ENCODE measurements at regions not wholly inside any gene's neighbourhood (a gene's known extent, or its start where the extent isn't known, plus 50 kb on each side); places are given as distances from the start of the nearest gene placed in this dataset.

GRCh38 chr16:22732400-22732799 lies 81.6 kb upstream of the HS3ST2 start:
- TF ChIP-seq REST (IDR thresholded peaks at IDR 0.05; ENCODE audit: insufficient read depth in 1 of 2, low read depth in 2 of 2, low read length in 2 of 2) (no peak), POLR2AphosphoS5 (IDR thresholded peaks at IDR 0.05; ENCODE audit: low read depth, low read length) (no peak), SIN3A (IDR thresholded peaks at IDR 0.05; ENCODE audit: borderline replicate concordance, insufficient read depth, low read length) (no peak), TAF1 (IDR thresholded peaks at IDR 0.05; ENCODE audit: borderline replicate concordance, insufficient read depth, low read length) (no peak), FOXP2 (optimal IDR thresholded peaks at IDR 0.05; ENCODE audit: borderline replicate concordance, extremely low read depth, extremely low read length, insufficient read depth) (no peak)

- TF ChIP-seq SIN3A (IDR thresholded peaks at IDR 0.05; ENCODE audit: borderline replicate concordance, insufficient read depth, low read length) (no peak), REST (IDR thresholded peaks at IDR 0.05; ENCODE audit: insufficient read depth in 1 of 2, low read depth in 2 of 2, low read length in 2 of 2) (no peak), FOXP2 (optimal IDR thresholded peaks at IDR 0.05; ENCODE audit: borderline replicate concordance, extremely low read depth, extremely low read length, insufficient read depth) (no peak), POLR2AphosphoS5 (IDR thresholded peaks at IDR 0.05; ENCODE audit: low read depth, low read length) (no peak), TAF1 (IDR thresholded peaks at IDR 0.05; ENCODE audit: borderline replicate concordance, insufficient read depth, low read length) (no peak)
These were observed 81.0 kb upstream of the HS3ST2 start for GRCh38 chr16:22732959-22733358.

GRCh38 chr16:22734368-22734767 lies 79.6 kb upstream of the HS3ST2 start:
- TF ChIP-seq REST (IDR thresholded peaks at IDR 0.05; ENCODE audit: insufficient read depth in 1 of 2, low read depth in 2 of 2, low read length in 2 of 2) (no peak), SIN3A (IDR thresholded peaks at IDR 0.05; ENCODE audit: borderline replicate concordance, insufficient read depth, low read length) (peak; percentile 29; the same call in 1 of the 2 replicates), FOXP2 (optimal IDR thresholded peaks at IDR 0.05; ENCODE audit: borderline replicate concordance, extremely low read depth, extremely low read length, insufficient read depth) (no peak), POLR2AphosphoS5 (IDR thresholded peaks at IDR 0.05; ENCODE audit: low read depth, low read length) (no peak)

GRCh38 chr16:22736791-22737190 lies 77.2 kb upstream of the HS3ST2 start:
- TF ChIP-seq SIN3A (IDR thresholded peaks at IDR 0.05; ENCODE audit: borderline replicate concordance, insufficient read depth, low read length), result no peak
- no peak for TF ChIP-seq REST (IDR thresholded peaks at IDR 0.05; ENCODE audit: insufficient read depth in 1 of 2, low read depth in 2 of 2, low read length in 2 of 2)
- no peak for TF ChIP-seq TAF1 (IDR thresholded peaks at IDR 0.05; ENCODE audit: borderline replicate concordance, insufficient read depth, low read length)
- TF ChIP-seq FOXP2 (optimal IDR thresholded peaks at IDR 0.05; ENCODE audit: borderline replicate concordance, extremely low read depth, extremely low read length, insufficient read depth), result no peak

GRCh38 chr16:22739077-22739476 lies 74.9 kb upstream of the HS3ST2 start:
- TF ChIP-seq REST (IDR thresholded peaks at IDR 0.05; ENCODE audit: insufficient read depth in 1 of 2, low read depth in 2 of 2, low read length in 2 of 2) (no peak), POLR2AphosphoS5 (IDR thresholded peaks at IDR 0.05; ENCODE audit: low read depth, low read length) (no peak), SIN3A (IDR thresholded peaks at IDR 0.05; ENCODE audit: borderline replicate concordance, insufficient read depth, low read length) (no peak), TAF1 (IDR thresholded peaks at IDR 0.05; ENCODE audit: borderline replicate concordance, insufficient read depth, low read length) (no peak), FOXP2 (optimal IDR thresholded peaks at IDR 0.05; ENCODE audit: borderline replicate concordance, extremely low read depth, extremely low read length, insufficient read depth) (no peak)
